Heart right ventricle (tissue), 16 donors: ENCODE measurements at regions not wholly inside any gene's neighbourhood (a gene's known extent, or its start where the extent isn't known, plus 50 kb on each side); places are given as distances from the start of the nearest gene placed in this dataset.

ENCODE experiments used
- ATAC-seq, 8 donors: fragments of 200-7000 bp; cut with Tn5 transposase; one replicate each; pipeline ENCODE4 v1.9.1; 2020; ENCODE audit warnings: mild to moderate bottlenecking in 8 of 8, moderate library complexity in 8 of 8, moderate number of reproducible peaks in 1 of 8
- DNase-seq, 2 donors: peaks; one replicate each; pipeline ENCODE4 v3.0.0-alpha.2; 2020
- H3K27ac ChIP-seq, 10 donors: fragments of 200-600 bp; sonication (generic) in 2 of 10; one replicate each; pipeline versions ENCODE4 v1.5.0 to v1.8.0; 2020 to 2022; ENCODE audit warnings: mild to moderate bottlenecking in 3 of 10
- H3K27me3 ChIP-seq, 7 donors: fragments of 200-600 bp; one replicate each; pipeline ENCODE4 v1.8.0; 2021 to 2022; ENCODE audit warnings: mild to moderate bottlenecking in 2 of 7
- H3K36me3 ChIP-seq, 9 donors: fragments of 200-600 bp; sonication (generic) in 1 of 9; one replicate each; pipeline versions ENCODE4 v1.5.0 to v1.8.0; 2020 to 2022; ENCODE audit warnings: mild to moderate bottlenecking in 2 of 9
- H3K4me1 ChIP-seq, 9 donors: fragments of 200-600 bp; sonication (generic) in 1 of 9; one replicate each; pipeline versions ENCODE4 v1.5.0 to v1.8.0; 2020 to 2022; ENCODE audit warnings: mild to moderate bottlenecking in 4 of 9
- H3K4me3 ChIP-seq, 10 donors: fragments of 200-600 bp; sonication (generic) in 2 of 10; one replicate each; pipeline versions ENCODE4 v1.5.0 to v1.8.0; 2020 to 2022; ENCODE audit warnings: mild to moderate bottlenecking in 7 of 10, moderate library complexity in 2 of 10
- H3K9me3 ChIP-seq, 11 donors: fragments of 200-600 bp in 10 of 11; sonication (generic) in 2 of 11; one replicate each; pipeline versions ENCODE4 v1.5.0 to v1.8.0; 2013 to 2022; ENCODE audit warnings: mild to moderate bottlenecking in 2 of 11, control low read depth in 1 of 11, moderate library complexity in 1 of 11
- WGBS, 2 donors: extraction: QIAGEN DNeasy Blood & Tissue Kit; methylation state at CpG; one replicate each; pipeline ENCODE4 v1.1.7; 2013; ENCODE audit warnings: inconsistent platforms in 1 of 2; 5-methylcytosine and 5-hydroxymethylcytosine counted together
- intact Hi-C, 10 donors: fragments of 100-400 bp; cut with DNase I; formaldehyde crosslinking; loops; one replicate each; pipeline versions ENCODE4 v1.11.1 to v1.14.2; 2022
- TF ChIP-seq, protein P1 (sequence below), 9 donors: fragments of 200-600 bp; sonication (generic) in 2 of 9; IDR thresholded peaks; one replicate each; pipeline versions ENCODE4 v1.5.0 to v1.8.0; 2021 to 2022; ENCODE audit warnings: antibody characterized with exemption in 9 of 9, mild to moderate bottlenecking in 5 of 9, moderate library complexity in 1 of 9
- donor health status: Arrhythmogenic right ventricular cardiomyopathy.
- donor health status: ischemic (EF 13 %, LVEDD 7.1; RV severe dilation, severe dysfunction).
- donor health status: healthy with polysubstance abuse.
- donor health status: DM: no; HTN: yes; CAD: no.
- donor health status: DM: no; HTN: no; CAD: no.
- donor health status: ischemic (EF 25% LVEDD 6.9; RV normal size, moderate dysfunction).
- donor health status: ischemic (EF 25% LVEDD 5.7; RV mildly dilated, moderate dysfunction).
- donor health status: healthy.
- donor health status: DM: yes; HTN: yes; CAD: no.
- donor health status: Ischemic cardiomyopathy.
- donor health status: ischemic (EF 35%, LVEDD 5.7; RV mildly dilated, moderate dysfunction).
- donor health status: nonischemic (EF 11% LVEDD 7.7; RV severe dilation, severe dysfunction).
- donor health status: DM: yes; HTN: yes; CAD: no.
- donor health status: PGD.
- donor health status: ischemic (EF 29% LVEDD 5.4; RV normal size, mild dysfunction).
- donor health status: nonischemic (EF 23%, LVEDD 6.1; RV moderate dilation, normal function).

DNA sequence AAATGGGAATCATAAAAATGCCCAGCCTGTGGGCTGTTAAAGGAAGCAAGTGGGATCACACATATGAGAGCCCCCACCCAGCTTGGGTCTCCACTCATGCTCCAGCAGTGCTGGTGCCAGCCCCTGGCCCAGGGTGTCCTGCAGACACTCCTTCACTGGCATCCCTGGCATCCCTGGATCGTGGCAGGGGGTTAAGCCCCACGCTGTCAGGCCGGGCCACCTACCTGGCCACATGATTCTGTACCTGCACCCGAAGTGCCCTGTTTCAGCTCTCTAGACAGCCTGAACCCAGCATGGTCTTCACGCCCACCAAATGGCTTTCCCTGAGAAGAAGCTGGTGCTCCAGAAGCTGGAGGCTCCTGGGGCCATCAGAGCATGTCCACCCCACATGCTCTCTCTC lies 137.4 kb downstream of the INHBB start:
- no peaks in the 10 kb centered on the region for H3K9me3 ChIP-seq
- no peaks in the 10 kb centered on the region for H3K4me1 ChIP-seq
- 87 to 93% methylated on average over 5 of the region's 5 CpGs for WGBS, 2 donors
- no peak for ATAC-seq
- H3K27ac ChIP-seq, result no peak overlapping the region
- intact Hi-C loops, result no loop called here
- no peaks in the 10 kb centered on the region for H3K36me3 ChIP-seq
- peaks cover 0 to 20% (median 0%) of the 10 kb centered on the region in 7 donors for H3K27me3 ChIP-seq
- no peak overlapping the region for H3K4me3 ChIP-seq
- TF ChIP-seq, protein P1, sequence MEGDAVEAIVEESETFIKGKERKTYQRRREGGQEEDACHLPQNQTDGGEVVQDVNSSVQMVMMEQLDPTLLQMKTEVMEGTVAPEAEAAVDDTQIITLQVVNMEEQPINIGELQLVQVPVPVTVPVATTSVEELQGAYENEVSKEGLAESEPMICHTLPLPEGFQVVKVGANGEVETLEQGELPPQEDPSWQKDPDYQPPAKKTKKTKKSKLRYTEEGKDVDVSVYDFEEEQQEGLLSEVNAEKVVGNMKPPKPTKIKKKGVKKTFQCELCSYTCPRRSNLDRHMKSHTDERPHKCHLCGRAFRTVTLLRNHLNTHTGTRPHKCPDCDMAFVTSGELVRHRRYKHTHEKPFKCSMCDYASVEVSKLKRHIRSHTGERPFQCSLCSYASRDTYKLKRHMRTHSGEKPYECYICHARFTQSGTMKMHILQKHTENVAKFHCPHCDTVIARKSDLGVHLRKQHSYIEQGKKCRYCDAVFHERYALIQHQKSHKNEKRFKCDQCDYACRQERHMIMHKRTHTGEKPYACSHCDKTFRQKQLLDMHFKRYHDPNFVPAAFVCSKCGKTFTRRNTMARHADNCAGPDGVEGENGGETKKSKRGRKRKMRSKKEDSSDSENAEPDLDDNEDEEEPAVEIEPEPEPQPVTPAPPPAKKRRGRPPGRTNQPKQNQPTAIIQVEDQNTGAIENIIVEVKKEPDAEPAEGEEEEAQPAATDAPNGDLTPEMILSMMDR (IDR thresholded peaks at IDR 0.05), result no peak
- DNase-seq, result no peak

DNA sequence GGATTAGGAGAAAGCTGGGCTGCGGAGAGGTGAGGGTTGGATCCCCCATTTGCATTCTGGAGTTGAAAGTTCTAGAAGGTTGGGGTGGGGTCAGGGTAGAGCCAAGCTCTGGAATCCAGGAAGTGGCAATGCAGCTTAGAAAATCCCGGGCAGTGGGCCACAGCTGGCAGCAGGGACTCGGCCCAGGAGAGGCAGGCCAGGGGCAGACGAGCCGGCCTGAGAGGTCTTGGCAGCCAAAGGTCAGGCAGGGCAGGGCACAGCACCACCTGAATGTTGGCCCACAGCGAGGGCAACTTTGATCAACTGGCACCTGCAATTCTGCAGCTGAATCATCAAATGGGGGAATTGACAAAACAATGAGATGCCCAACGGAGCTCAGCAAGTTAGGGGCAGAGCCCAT lies 139.2 kb downstream of the INHBB start:
- intact Hi-C loops, result no loop called here
- Histone ChIP-seq H3K27ac (no peak overlapping the region), H3K4me1 (no peaks in the 10 kb centered on the region), H3K27me3 (peaks cover 0 to 20% (median 0%) of the 10 kb centered on the region in 7 donors), H3K4me3 (no peak overlapping the region), H3K9me3 (no peaks in the 10 kb centered on the region), H3K36me3 (no peaks in the 10 kb centered on the region)
- ATAC-seq (no peak), DNase-seq (no peak)
- WGBS, 2 donors, result 82 to 96% methylated on average over 7 of the region's 7 CpGs
- TF ChIP-seq, protein P1 (IDR thresholded peaks at IDR 0.05), result no peak

DNA sequence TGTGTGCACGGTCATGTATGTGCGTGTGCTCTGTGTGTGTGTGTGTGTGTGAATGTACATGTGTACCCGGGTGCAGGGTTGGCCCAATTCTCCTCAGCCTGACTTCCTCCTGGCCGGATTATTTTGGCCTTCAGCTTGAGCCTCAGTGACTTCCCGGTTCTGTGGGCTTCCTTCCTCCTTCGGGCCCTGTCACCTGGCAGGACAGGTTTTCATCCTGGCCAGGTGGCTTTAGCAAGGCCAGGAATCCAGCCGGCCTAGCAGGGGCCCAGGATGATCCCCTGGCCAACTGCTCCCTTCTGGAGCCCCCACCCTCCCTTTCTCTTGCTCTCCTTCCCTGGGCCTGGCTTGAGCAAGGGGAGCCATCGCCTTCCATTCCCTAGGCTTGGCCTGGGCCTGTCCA lies 140.5 kb downstream of the INHBB start:
- no peak for ATAC-seq
- H3K27ac ChIP-seq, result no peak overlapping the region
- 65 to 74% methylated on average over 8 of the region's 8 CpGs for WGBS, 2 donors

DNA sequence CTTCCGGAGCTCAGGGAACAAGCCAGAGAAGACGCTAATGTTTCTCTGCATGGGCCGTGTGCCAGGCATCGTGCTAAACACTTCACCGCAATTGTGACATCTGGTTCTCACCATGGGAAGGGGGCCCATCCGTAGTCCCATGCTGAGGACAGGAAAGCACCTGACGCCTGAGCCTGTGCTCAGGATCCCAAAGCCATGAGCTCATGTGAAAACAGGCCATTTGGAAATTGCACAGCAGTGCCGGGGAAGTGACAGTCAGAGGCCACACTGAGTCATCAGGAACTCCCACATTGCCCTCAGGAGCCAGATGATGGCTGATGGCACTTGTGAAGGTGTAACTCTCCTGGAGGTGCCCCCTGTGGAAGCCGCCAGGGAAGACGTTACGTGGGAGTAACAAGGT lies 141.0 kb downstream of the INHBB start:
- Histone ChIP-seq H3K4me3 (no peak overlapping the region), H3K4me1 (no peaks in the 10 kb centered on the region), H3K27ac (no peak overlapping the region), H3K9me3 (no peaks in the 10 kb centered on the region), H3K27me3 (peaks cover 0 to 24% (median 0%) of the 10 kb centered on the region in 7 donors), H3K36me3 (no peaks in the 10 kb centered on the region)
- TF ChIP-seq, protein P1 (IDR thresholded peaks at IDR 0.05), result no peak
- WGBS, 2 donors, result 75 to 80% methylated on average over 11 of the region's 11 CpGs
- intact Hi-C loops, result no loop called here
- DNase-seq (no peak), ATAC-seq (peak in 1 of 8 donors; percentile 9)

More for the DNA sequence above, 140.5 kb downstream of the INHBB start:
- no peaks in the 10 kb centered on the region for H3K36me3 ChIP-seq
- intact Hi-C loops, result no loop called here
- H3K4me1 ChIP-seq, result no peaks in the 10 kb centered on the region
- TF ChIP-seq, protein P1 (IDR thresholded peaks at IDR 0.05), result no peak
- no peaks in the 10 kb centered on the region for H3K9me3 ChIP-seq
- no peak for DNase-seq
- H3K27me3 ChIP-seq, result peaks cover 0 to 24% (median 0%) of the 10 kb centered on the region in 7 donors
- H3K4me3 ChIP-seq, result no peak overlapping the region
